GM23338 (cell line): ENCODE measurements at regions not wholly inside any gene's neighbourhood (a gene's known extent, or its start where the extent isn't known, plus 50 kb on each side); places are given as distances from the start of the nearest gene placed in this dataset.

Source experiments
- ATAC-seq: fragments of 200-7000 bp; cut with Tn5 transposase; 3 replicates; pipeline ENCODE4 v1.9.1; 2020
- DNase-seq: peaks from one replicate; pipeline ENCODE4 v3.0.0-alpha.2; 2015; ENCODE audit warnings: low spot score
- H2AFZ ChIP-seq: fragments of 200-600 bp; sonication (generic); 2 replicates; pipeline ENCODE4 v1.8.0; 2016; ENCODE audit warnings: antibody characterized with exemption, mild to moderate bottlenecking, moderate library complexity
- H3F3A ChIP-seq: fragments of 200-600 bp; sonication (generic); replicated peaks from 2 replicates; pipeline ENCODE4 v1.8.0; 2017; ENCODE audit warnings: antibody characterized with exemption, mixed run types, low read depth
- H3K27ac ChIP-seq: fragments of 200-600 bp; sonication (generic); 2 replicates; pipeline ENCODE4 v1.6.1; 2016; ENCODE audit warnings: low read depth
- H3K27me3 ChIP-seq: fragments of 200-600 bp; sonication (generic); 2 replicates; pipeline ENCODE4 v1.8.0; 2016; ENCODE audit warnings: mild to moderate bottlenecking, mixed run types, moderate library complexity; ENCODE audit not compliant: insufficient read depth
- H3K36me3 ChIP-seq: fragments of 200-600 bp; sonication (generic); 2 replicates; pipeline ENCODE4 v1.8.0; 2016; ENCODE audit warnings: mild to moderate bottlenecking; ENCODE audit not compliant: insufficient read depth
- H3K4me1 ChIP-seq: fragments of 200-600 bp; sonication (generic); 2 replicates; pipeline ENCODE4 v1.8.0; 2016; ENCODE audit warnings: mild to moderate bottlenecking, moderate library complexity; ENCODE audit not compliant: insufficient read depth
- H3K4me2 ChIP-seq: fragments of 200-600 bp; sonication (generic); 2 replicates; pipeline ENCODE4 v1.7.1; 2017; ENCODE audit warnings: mixed run types
- H3K4me3 ChIP-seq: fragments of 200-600 bp; sonication (generic); 2 replicates; pipeline ENCODE4 v1.6.1; 2016; ENCODE audit warnings: mixed run types
- H3K79me2 ChIP-seq: fragments of 200-600 bp; sonication (generic); replicated peaks from 2 replicates; pipeline ENCODE4 v1.8.0; 2017; ENCODE audit warnings: mild to moderate bottlenecking; ENCODE audit not compliant: insufficient read depth
- H3K9me2 ChIP-seq: fragments of 200-600 bp; sonication (generic); 2 replicates; pipeline ENCODE4 v1.8.0; 2017; ENCODE audit not compliant: insufficient read depth
- H4K20me1 ChIP-seq: fragments of 200-600 bp; sonication (generic); replicated peaks from 2 replicates; pipeline ENCODE4 v1.8.0; 2017; ENCODE audit warnings: mild to moderate bottlenecking; ENCODE audit not compliant: insufficient read depth
- H3K27ac Mint-ChIP-seq: 2 replicates; pipeline ENCODE4 v1.8.0; 2020; ENCODE audit warnings: inconsistent platforms, mild to moderate bottlenecking, moderate library complexity, mixed read lengths
- H3K27me3 Mint-ChIP-seq: 3 replicates; pipeline ENCODE4 v1.8.0; 2022; ENCODE audit warnings: low read depth, mild to moderate bottlenecking, moderate library complexity, mixed read lengths, inconsistent platforms; ENCODE audit not compliant: insufficient read depth, poor library complexity
- H3K36me3 Mint-ChIP-seq: 3 replicates; pipeline ENCODE4 v1.8.0; 2021; ENCODE audit warnings: low read depth, mild to moderate bottlenecking, inconsistent platforms, moderate library complexity, mixed read lengths
- H3K4me1 Mint-ChIP-seq: 3 replicates; pipeline ENCODE4 v1.8.0; 2020; ENCODE audit warnings: mild to moderate bottlenecking, inconsistent platforms, mixed read lengths
- H3K4me3 Mint-ChIP-seq: 3 replicates; pipeline ENCODE4 v1.8.0; 2021; ENCODE audit warnings: moderate library complexity, mild to moderate bottlenecking, inconsistent platforms, mixed read lengths
- H3K9me3 Mint-ChIP-seq: 3 replicates; pipeline ENCODE4 v1.8.0; 2020; ENCODE audit warnings: moderate library complexity, mild to moderate bottlenecking, inconsistent platforms, mixed read lengths
- CREB1 ChIP-seq: fragments of 250-450 bp; sonication (Bioruptor Pico); IDR thresholded peaks from 2 replicates; pipeline ENCODE4 v1.5.0; 2020; ENCODE audit warnings: low read depth, mild to moderate bottlenecking, moderate library complexity
- EZH2 ChIP-seq: fragments of 200-600 bp; sonication (generic); IDR thresholded peaks from one replicate; pipeline ENCODE4 v1.8.0; 2017; ENCODE audit warnings: antibody characterized with exemption, mild to moderate bottlenecking, low read depth; ENCODE audit not compliant: unreplicated experiment
- EZH2phosphoT487 ChIP-seq: fragments of 200-600 bp; sonication (generic); IDR thresholded peaks from one replicate; pipeline ENCODE4 v1.8.1; 2018; ENCODE audit warnings: antibody characterized with exemption; ENCODE audit not compliant: unreplicated experiment
- JUNB ChIP-seq: IDR thresholded peaks from one replicate; pipeline ENCODE4 v1.6.1; 2016; ENCODE audit warnings: antibody characterized with exemption; ENCODE audit not compliant: unreplicated experiment
- NANOG ChIP-seq: IDR thresholded peaks from 2 replicates; pipeline ENCODE4 v1.6.1; 2016; ENCODE audit warnings: antibody characterized with exemption, borderline replicate concordance
- POLR2AphosphoS5 ChIP-seq: IDR thresholded peaks from 2 replicates; pipeline ENCODE4 v1.6.1; 2016; ENCODE audit warnings: antibody characterized with exemption, low read depth
- REST ChIP-seq: IDR thresholded peaks from one replicate; pipeline ENCODE4 v1.6.1; 2018; ENCODE audit warnings: antibody characterized with exemption; ENCODE audit not compliant: unreplicated experiment
- STAT1 ChIP-seq: IDR thresholded peaks from one replicate; pipeline ENCODE4 v1.6.1; 2016; ENCODE audit warnings: antibody characterized with exemption; ENCODE audit not compliant: unreplicated experiment
- ZNF114 ChIP-seq: fragments of 250-450 bp; sonication (Bioruptor Pico); IDR thresholded peaks from 2 replicates; pipeline ENCODE4 v1.5.0; 2020; ENCODE audit warnings: mild to moderate bottlenecking, moderate library complexity
- ZNF331 ChIP-seq: fragments of 250-450 bp; sonication (Bioruptor Pico); IDR thresholded peaks from 2 replicates; pipeline ENCODE4 v1.5.0; 2020; ENCODE audit warnings: low read depth, mild to moderate bottlenecking, moderate library complexity
- TF ChIP-seq, protein P1 (sequence below), 2 experiments: fragments of 200-600 bp in 1 of 2; sonication (generic) in 1 of 2; conservative IDR thresholded peaks; 2 replicates each; pipeline versions ENCODE4 v1.5.1 to v1.6.1; 2016 to 2017; ENCODE audit warnings: antibody characterized with exemption in 2 of 2, low read depth in 2 of 2, mild to moderate bottlenecking in 2 of 2, moderate library complexity in 1 of 2
- TF ChIP-seq, protein P2 (sequence below): fragments of 250-450 bp; sonication (Bioruptor Pico); IDR thresholded peaks from 2 replicates; pipeline ENCODE4 v1.5.0; 2020; ENCODE audit warnings: mild to moderate bottlenecking, moderate library complexity
- TF ChIP-seq, protein P3 (sequence below): IDR thresholded peaks from 2 replicates; pipeline ENCODE4 v1.6.1; 2016; ENCODE audit warnings: antibody characterized with exemption

DNA sequence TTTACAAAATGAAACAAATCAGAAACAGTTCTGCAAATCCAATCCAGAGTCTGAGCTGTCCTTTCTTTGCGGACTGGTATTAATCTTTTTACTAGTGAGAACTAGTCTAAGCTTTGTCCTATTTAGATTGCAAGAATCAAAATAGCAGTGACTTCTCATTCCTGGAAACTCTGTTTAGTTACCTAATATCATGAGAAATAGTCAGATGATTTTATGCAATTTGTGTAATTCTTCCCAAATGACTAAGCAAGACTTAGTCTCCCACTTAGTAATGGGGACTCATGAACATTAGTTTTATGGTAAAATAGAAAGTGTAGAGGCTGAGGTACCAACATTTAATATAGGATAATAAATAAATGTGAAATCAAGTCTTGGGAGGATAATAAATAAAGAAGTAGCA lies 341.3 kb downstream of the DNAJB9 start:
- peaks cover 17% of the 10 kb centered on the region for H3K9me3 Mint-ChIP-seq

More for the DNA sequence above, 341.3 kb downstream of the DNAJB9 start:
- Histone ChIP-seq H3F3A (no peaks in the 10 kb centered on the region), H2AFZ (no peak overlapping the region), H3K4me2 (no peak overlapping the region), H3K27ac (no peak overlapping the region), H4K20me1 (no peaks in the 10 kb centered on the region), H3K4me1 (no peaks in the 10 kb centered on the region), H3K36me3 (no peaks in the 10 kb centered on the region), H3K9me2 (no peaks in the 10 kb centered on the region; the same call in 1 of the 2 replicates), H3K27me3 (no peaks in the 10 kb centered on the region), H3K79me2 (no peaks in the 10 kb centered on the region), H3K4me3 (no peak overlapping the region)
- H3K36me3 Mint-ChIP-seq, result no peaks in the 10 kb centered on the region
- no peak overlapping the region for H3K4me3 Mint-ChIP-seq
- DNase-seq, result no peak
- no peaks in the 10 kb centered on the region for H3K4me1 Mint-ChIP-seq
- H3K27ac Mint-ChIP-seq, result no peak overlapping the region
- TF ChIP-seq STAT1, result no peak
- TF ChIP-seq, protein P1, sequence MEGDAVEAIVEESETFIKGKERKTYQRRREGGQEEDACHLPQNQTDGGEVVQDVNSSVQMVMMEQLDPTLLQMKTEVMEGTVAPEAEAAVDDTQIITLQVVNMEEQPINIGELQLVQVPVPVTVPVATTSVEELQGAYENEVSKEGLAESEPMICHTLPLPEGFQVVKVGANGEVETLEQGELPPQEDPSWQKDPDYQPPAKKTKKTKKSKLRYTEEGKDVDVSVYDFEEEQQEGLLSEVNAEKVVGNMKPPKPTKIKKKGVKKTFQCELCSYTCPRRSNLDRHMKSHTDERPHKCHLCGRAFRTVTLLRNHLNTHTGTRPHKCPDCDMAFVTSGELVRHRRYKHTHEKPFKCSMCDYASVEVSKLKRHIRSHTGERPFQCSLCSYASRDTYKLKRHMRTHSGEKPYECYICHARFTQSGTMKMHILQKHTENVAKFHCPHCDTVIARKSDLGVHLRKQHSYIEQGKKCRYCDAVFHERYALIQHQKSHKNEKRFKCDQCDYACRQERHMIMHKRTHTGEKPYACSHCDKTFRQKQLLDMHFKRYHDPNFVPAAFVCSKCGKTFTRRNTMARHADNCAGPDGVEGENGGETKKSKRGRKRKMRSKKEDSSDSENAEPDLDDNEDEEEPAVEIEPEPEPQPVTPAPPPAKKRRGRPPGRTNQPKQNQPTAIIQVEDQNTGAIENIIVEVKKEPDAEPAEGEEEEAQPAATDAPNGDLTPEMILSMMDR (conservative IDR thresholded peaks at IDR 0.05; ENCODE audit: low read depth in 2 of 2), result no peak
- TF ChIP-seq EZH2, result no peak
- no peak for TF ChIP-seq NANOG
- no peak for TF ChIP-seq ZNF114
- TF ChIP-seq, protein P2, sequence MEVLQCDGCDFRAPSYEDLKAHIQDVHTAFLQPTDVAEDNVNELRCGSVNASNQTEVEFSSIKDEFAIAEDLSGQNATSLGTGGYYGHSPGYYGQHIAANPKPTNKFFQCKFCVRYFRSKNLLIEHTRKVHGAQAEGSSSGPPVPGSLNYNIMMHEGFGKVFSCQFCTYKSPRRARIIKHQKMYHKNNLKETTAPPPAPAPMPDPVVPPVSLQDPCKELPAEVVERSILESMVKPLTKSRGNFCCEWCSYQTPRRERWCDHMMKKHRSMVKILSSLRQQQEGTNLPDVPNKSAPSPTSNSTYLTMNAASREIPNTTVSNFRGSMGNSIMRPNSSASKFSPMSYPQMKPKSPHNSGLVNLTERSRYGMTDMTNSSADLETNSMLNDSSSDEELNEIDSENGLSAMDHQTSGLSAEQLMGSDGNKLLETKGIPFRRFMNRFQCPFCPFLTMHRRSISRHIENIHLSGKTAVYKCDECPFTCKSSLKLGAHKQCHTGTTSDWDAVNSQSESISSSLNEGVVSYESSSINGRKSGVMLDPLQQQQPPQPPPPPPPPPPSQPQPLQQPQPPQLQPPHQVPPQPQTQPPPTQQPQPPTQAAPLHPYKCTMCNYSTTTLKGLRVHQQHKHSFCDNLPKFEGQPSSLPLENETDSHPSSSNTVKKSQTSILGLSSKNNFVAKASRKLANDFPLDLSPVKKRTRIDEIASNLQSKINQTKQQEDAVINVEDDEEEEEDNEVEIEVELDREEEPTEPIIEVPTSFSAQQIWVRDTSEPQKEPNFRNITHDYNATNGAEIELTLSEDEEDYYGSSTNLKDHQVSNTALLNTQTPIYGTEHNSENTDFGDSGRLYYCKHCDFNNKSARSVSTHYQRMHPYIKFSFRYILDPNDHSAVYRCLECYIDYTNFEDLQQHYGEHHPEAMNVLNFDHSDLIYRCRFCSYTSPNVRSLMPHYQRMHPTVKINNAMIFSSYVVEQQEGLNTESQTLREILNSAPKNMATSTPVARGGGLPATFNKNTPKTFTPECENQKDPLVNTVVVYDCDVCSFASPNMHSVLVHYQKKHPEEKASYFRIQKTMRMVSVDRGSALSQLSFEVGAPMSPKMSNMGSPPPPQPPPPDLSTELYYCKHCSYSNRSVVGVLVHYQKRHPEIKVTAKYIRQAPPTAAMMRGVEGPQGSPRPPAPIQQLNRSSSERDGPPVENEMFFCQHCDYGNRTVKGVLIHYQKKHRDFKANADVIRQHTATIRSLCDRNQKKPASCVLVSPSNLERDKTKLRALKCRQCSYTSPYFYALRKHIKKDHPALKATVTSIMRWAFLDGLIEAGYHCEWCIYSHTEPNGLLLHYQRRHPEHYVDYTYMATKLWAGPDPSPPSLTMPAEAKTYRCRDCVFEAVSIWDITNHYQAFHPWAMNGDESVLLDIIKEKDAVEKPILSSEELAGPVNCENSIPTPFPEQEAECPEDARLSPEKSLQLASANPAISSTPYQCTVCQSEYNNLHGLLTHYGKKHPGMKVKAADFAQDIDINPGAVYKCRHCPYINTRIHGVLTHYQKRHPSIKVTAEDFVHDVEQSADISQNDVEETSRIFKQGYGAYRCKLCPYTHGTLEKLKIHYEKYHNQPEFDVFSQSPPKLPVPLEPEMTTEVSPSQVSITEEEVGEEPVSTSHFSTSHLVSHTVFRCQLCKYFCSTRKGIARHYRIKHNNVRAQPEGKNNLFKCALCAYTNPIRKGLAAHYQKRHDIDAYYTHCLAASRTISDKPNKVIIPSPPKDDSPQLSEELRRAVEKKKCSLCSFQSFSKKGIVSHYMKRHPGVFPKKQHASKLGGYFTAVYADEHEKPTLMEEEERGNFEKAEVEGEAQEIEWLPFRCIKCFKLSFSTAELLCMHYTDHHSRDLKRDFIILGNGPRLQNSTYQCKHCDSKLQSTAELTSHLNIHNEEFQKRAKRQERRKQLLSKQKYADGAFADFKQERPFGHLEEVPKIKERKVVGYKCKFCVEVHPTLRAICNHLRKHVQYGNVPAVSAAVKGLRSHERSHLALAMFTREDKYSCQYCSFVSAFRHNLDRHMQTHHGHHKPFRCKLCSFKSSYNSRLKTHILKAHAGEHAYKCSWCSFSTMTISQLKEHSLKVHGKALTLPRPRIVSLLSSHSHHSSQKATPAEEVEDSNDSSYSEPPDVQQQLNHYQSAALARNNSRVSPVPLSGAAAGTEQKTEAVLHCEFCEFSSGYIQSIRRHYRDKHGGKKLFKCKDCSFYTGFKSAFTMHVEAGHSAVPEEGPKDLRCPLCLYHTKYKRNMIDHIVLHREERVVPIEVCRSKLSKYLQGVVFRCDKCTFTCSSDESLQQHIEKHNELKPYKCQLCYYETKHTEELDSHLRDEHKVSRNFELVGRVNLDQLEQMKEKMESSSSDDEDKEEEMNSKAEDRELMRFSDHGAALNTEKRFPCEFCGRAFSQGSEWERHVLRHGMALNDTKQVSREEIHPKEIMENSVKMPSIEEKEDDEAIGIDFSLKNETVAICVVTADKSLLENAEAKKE (CRISPR knock-in tag), result no peak
- no peak for TF ChIP-seq ZNF331 (CRISPR knock-in tag)
- TF ChIP-seq POLR2AphosphoS5, result no peak
- TF ChIP-seq CREB1 (CRISPR knock-in tag), result no peak
- TF ChIP-seq REST, result no peak
- TF ChIP-seq, protein P3, sequence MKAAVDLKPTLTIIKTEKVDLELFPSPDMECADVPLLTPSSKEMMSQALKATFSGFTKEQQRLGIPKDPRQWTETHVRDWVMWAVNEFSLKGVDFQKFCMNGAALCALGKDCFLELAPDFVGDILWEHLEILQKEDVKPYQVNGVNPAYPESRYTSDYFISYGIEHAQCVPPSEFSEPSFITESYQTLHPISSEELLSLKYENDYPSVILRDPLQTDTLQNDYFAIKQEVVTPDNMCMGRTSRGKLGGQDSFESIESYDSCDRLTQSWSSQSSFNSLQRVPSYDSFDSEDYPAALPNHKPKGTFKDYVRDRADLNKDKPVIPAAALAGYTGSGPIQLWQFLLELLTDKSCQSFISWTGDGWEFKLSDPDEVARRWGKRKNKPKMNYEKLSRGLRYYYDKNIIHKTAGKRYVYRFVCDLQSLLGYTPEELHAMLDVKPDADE, result no peak
- no peak for TF ChIP-seq JUNB
- no peak for TF ChIP-seq EZH2phosphoT487
- no peak for ATAC-seq
- no peaks in the 10 kb centered on the region for H3K27me3 Mint-ChIP-seq
